ENCODE measurements at regions not wholly inside any gene's neighbourhood (a gene's known extent, or its start where the extent isn't known, plus 50 kb on each side); places are given as distances from the start of the nearest gene placed in this dataset.
"Not testable (repeated sequence)": the region's sequence is repeated elsewhere in the genome, so short reads cannot be mapped to it uniquely, and the experiment has no call there.

DNA sequence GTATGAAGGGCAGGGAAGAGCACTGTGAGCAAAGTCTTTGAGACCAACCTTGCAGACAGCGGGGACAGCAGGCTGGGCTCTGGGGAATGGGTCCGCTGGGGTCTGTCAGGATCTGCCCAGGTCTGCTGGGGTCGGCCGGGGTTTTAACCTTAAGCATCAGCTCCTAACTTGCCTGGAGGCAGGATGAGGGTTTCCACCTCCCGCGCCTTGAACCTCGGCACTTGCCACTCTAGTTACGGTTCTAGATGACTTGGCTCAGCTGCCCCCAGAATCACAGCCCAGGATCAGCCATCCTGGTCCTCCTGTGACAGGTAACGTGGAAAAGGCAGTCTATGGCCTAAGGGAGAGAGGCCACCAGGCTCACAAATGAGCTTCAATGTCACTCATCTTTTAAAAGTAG lies 50.4 kb upstream of the CACUL1 start:
- no peak for DNase-seq

DNA sequence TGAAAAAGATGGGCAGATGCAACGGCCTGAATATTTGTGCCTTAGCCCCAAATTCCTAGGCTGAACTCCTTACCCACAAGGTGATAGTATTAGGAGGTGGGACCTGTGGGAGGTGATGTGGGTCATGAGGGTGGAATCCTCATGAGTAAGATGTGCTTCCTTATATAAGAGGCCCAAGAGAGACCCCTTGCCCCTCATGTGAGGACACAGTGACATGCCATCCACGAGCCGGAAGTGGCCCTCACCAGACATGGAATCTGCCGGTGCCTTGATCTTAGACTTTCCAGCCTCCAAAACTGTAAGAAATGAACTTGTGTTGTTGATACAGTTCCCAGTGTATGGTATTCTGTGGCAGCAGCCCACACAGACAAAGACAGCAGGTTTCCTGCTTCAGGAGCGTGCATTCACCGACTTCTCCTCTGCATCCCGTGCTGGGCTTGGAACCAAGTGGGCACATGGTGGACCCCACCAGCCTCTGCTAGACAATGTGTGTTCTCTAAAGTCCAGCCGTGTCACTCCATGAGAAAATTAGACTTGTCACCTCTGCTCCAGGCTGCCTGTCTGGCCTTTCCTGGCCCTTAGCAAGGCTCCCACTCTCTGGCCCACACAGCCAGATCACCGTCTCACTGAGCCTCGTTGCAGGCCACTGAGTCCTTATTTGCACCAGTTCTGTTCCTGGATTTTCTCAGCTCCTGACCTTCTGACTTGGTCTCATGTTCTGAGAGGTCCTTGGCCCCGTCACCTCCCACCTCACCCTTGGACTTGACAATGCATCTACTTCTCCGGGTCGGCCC lies 52.9 kb upstream of the CACUL1 start:
- no peak for DNase-seq

DNA sequence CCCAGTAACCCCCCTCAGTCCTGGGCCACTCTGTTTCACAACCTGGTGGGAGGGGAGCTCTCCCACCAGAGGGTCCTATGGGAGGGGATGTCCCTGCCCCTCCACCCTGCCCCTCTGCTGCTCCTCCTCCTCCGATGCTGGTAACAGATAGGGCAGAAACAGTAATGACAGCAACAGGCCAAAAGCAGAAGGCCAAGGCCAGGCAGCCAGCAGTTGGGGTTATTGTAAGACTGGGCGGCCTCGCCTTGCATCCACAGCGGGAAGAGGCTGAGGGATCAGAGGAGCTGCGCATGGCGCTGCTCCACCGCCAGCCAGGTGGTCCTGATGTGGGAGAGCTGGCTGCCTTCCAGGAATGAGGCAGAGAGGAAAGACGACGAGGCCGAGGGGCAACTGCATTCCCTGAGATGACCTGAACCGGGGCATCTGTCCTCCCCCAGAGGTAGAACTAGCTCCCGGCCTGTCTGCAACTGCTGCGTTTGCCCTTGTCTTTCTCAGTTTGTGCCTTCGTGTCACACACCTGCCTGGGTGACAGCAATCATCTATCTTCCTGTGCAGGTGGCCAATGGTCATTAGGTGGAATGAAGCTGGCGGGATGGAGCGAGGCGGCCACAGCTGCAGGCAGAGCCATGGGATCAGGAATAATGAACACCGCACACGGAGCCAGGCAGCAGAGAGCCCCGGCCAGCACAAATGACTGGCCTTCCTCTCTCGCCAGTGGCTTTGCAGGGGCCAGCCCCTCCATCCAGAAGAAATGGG lies 54.0 kb upstream of the CACUL1 start:
- no peak for DNase-seq

DNA sequence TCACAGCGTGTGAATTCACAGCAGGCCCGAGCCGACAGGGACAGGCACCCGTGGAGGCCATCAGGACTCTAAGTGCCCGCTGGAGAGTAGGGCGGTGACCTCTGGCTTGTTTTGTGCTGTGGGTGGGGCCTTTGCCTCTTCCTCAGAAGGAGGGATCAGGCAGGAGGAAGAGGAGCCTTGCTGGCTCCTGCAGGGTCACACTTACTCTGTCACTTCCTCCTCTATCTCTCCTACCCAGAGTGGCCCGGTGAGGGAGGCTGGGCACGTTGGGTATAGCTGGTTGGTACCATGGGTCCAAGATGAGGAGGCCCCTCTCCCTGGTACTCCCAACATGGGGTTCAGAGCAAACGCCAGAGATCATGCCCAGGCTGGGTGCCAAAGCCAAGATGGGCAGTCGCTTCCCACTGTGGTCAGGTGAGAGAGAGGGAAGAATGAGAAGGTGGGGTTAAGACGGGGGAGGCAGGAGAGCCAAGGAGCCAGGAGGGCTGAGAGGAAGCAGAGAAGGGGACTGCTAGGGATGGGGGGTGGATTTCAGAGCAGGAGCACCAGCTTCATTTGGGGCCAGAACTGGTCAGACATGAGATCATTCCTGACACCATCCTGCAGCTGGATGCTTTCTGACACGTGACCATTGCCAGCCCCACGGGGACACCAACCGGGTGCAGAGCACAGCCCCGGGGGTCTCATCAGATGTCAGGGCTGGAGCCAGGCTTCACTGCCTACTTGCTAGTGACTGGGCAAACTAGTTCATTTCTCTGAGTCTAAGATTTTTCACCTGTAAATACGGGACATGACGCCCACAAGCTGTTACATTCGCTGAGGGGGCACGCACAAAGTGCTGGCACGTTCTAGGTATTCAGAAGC lies 54.8 kb upstream of the CACUL1 start:
- no peak for DNase-seq

DNA sequence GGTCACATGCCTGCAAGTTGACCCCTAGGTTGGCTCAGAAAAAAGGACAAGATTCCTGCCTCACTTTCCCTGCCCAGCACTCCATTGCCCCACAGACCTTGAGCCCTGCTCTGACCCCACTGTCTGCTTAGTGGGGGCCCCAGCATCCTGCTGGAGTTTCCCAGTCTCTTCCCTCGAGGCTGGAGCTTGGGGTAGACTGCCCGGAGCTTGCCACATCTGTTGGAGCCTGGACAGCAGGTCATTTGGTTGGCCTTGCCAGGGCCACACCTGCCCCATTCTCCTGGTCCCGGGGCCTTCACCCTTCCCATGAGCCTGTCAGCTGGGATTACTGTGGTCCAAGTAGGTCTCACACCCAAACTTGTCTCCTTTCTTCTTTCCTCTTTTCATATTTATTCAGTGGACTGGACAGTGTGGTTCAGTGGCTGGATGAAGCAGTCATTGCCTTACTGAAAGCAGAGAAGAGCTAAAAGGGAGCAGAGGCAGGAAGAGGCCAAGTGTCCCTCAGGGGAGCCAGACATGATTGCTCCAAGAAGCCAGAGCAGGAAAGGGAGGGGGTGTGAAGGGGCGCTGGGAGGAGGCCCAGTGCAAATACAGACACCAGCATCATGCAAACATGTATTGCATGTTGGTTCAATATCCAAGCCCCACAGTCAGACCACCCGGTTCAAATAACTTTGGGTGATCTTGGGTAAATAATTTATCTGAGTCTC lies 56.2 kb upstream of the CACUL1 start:
- no peak for DNase-seq

DNA sequence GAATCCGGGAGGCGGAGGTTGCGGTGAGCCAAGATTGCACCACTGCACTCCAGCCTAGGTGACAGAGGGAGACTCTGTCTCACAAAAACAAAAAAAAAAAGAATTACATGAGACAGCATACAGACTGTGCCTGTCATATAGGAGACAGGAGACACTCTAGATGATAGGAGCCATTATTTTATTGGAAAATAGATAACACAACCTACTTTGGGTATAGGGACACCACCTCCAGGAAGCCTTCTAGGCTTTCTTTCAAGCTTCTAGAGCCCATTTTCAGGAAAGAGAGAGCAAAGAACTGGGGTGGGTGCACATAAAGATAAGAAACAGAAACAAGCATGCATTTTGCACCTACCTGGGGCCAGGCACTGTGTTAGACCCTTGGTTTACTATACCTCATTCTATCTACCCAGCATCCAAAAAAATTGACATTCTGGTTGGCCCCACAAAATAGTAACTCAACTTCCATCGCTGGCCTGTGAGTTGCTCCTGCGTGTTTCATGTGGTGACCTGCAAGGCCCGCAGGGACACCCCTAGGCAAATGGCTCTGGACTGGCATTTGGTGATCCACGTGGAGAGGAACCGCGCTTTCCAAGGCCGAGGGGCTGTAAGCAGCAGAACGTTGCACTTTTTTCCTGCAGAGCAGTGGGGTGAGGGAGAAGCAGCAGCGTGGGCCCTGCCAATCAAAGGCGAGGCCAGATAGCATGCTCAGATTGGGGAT lies 57.1 kb upstream of the CACUL1 start:
- no peak for DNase-seq

DNA sequence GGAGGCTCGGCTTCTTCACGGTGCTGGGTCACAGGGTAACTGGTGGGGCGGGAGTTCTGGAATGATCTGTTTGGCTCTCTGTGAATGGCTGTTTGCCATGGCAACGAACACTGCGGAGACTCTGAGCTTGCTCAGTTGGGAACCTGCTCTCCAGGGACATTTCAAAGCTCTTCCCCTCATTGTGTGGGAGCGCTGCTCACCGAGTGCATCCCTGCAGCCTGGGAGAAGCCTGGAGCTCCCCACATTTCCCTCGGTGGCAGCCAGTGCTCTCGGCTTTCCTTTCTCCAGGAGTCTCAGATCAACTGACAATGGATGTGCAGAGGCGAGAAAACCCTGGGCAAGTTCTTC lies 57.6 kb upstream of the CACUL1 start:
- DNase-seq: no peak

DNA sequence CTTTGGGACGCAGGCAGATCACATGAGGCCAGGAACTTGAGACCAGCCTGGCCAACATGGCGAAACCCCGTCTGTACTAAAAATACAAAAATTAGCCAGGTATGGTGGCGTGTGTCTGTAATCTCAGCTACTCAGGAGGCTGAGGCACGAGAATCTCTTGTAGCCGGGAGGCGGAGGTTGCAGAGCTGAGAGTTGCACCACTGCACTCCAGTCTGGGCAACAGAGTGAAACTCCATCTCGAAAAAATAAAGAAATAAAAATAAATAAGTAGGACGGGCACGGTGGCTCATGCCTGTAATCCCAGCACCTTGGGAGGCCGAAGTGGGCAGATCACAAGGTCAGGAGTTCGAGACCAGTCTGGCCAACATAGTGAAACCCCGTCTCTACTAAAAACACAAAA lies 58.2 kb upstream of the CACUL1 start:
- DNase-seq: not testable (repeated sequence)

DNA sequence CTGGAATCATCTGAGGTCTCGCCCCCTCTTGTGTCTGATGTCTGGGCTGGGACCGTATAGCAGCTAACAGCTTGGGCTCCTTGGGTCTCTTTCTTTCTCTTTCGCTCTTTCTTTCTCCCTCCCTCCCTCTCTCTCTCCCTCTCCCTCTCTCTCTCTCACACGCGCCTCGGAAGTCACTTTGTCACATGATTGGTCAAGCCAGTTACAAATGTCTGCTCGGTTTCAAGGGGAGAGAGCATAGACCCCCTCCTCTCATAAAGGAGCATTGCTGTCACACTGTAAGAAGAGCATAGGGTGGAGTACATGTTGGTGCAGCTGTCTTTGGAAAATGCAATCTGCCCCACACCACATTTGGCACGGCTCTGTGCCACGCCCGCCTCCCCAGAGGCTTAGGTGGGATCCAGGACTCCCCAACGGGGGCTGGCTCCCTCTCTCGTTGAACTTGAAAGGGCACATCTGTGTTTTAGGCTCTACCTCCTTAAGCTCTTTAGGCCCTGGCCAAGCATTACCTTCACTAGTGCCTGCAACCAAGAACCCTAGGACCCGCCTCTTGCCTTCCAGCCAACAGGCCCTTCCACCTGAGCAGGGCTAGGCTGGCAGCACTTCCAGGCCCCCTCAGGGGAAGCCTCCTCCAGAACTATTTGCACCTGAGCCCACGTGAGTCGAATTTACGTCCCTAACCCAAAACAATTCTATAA lies 61.9 kb upstream of the CACUL1 start:
- DNase-seq: no peak

DNA sequence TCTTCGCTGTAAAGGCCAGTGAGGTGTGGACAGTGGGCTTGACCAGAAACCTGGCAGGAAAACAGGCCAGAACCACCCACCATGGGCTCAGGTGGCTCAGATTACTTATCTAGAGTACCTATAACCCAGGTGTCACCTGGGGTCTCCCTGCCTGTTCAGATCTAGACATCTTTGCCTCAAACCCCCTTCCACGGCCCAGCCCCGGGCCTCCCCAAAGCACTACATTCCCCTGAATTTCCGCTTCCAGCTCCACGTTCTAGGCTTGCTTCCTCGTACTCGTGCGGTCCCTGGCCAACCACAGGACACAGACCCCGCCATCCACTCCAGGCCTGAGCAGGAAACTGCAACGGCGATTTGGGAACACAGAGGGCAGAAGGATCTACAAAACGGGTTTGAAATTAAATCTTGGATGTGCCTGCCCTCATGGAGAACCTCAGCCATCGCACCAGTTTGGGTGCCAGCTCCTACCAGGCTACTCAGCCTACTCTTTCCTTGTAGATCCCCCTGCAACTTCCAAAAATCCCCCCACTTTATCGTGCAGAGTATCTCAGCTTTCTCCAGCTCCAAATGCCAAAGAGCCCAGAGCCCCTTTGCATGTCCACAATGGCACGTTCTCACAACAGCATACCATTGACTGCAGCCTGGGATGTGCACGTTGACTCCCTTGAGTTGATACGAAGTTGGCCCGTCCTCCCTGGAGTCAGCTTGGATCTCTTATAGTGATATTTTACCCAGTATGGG lies 62.7 kb upstream of the CACUL1 start:
- DNase-seq: no peak

DNA sequence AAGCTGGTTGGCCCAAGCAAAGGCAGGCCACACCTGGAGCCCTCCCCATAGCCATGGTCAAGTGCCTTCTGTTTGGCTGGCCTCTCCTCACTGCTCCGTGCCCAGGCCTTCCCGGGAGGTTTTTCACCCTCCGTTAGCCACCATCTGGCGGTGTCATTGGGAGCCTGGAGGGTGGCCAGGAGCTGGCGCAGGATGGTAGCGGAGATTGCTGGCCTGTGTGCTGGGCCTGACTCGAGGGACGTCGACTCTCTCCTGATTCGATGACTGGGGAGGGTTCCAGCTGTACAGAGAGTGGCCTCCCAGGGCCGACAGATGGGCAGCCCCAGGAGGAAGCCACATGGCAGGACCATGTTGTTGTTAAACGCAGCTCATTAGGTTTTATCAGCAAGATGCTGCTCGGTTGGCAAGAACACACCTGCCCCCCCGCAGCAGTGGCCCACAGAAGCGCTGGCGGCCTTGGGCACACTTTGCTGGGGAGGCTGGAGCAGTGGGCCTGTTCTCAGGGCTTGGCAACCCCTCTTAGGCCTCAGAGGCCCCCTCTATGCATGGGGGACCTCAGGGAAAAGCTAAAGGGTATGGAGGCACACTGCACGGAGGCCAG lies 64.0 kb upstream of the CACUL1 start:
- DNase-seq: peak; percentile 93 to 96

DNA sequence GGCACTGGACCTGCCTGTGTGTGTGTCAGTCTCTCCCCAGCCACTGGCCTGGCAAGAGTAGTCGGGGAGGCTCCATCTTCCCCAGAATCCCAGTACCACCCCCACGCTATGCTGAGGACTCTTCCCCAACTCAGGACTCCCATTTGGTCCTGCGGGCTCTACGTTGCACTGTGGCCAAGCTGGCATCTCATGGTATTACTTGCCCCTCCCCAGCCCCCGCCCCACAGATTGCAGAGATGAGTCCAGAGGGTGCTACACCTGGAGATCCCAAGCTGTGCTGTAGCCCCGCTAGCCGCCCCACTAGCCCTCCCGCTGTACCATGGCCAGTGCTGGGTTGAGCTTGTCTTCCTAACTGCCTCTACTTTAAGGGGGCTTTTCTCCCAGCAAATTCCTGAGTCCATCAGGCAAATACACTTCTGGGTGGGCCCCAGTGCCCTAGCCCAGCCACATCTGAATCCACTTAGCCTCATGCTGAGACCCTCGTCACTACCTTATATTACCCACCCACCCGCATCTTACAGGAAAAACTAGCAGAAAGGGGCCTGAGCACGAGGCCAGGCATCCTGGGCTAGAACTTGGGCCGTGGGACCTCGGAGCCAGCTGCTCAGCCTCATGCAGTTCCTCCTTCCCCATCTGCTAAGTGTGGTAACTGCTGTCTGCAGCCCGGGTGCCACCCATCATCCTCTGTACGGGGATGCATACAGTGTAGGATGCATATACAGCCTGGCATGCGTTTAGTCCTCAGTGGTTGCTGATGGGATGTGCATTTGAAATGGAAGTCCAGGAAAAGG lies 65.8 kb upstream of the CACUL1 start:
- no peak for DNase-seq

DNA sequence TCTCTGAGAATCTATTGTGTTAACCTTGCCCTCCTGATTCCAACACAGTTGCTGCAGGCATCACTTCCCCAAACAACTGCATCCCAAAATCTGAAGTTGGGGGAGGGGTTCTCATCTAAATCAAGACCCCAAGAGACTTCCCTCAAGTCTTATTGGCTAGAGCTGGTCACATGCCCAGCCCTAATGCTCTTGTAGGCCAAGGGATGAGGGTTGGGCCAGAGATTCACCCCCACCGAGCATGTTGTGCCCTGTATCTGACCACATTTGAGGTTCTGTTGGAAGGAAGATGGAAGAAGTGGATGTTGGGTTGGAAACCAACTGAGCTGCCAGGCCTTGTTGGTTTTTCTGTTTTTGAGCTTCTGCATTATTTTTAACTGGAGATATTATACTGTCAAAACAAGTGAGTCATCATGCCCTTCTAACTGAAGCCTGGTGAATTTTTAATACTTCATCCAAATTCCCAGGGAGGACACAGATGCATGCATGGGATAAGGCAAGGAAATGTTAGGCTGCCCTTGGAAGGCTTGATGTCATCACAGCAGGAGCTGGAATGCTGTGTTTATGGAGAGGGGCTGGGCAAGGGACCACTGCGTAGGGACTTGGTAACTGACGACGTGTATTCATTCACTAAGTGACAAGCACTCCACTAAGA lies 68.6 kb upstream of the CACUL1 start:
- DNase-seq: peak in 1 of 2 experiments; percentile 58

DNA sequence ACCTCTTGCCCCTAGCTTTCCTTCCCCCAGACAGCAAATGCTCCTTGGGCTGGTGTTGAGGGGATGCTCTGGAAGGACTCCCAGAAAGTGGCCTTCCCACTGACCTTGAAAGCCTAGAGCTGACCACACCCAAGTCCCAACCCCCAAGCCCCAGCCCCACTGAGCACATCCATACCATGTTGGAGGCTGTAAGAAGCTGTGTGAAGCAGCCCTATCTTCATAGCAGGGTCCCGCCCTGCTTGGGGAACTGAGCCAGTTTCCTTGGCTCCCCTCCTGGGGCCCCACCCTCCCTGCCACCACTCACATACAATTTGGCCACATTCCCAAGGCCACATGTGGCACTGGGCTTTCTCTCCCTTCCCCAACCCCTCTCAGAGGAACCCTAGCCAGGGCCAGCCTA lies 72.3 kb upstream of the CACUL1 start:
- peak in 1 of 2 experiments; percentile 72 for DNase-seq

DNA sequence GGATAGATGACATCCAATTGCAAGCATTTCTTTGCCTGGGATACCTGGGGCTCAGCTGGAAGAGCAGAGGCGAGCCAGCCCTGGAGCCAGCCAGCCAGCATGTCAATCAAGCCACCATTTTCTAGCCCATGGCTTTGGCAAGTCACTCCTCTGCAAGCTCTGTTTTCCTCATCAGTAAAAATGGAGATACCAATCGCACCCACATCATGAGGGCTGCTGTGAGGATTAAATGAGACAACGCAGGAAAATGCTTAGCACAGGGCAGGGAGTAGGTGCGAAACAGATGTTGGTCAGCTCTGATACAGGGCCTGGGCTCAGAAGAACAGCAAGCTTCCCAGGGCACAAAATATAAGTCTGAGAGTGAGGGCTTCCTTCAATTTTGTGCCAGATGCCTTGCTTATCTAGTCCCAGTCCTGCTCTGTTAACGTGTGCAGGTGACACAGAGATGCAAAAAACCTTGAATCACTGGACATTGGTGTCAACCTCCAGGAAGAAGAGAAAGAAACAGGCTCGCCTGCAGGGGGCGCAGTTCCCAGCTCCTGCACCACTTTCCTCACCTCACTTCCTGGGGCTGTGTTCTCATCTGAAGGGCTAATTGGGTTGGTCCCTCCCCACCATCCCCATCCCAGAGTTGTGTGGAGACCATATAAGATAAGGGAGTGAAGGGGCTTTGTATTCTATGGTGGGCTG lies 72.8 kb upstream of the CACUL1 start:
- DNase-seq: no peak

DNA sequence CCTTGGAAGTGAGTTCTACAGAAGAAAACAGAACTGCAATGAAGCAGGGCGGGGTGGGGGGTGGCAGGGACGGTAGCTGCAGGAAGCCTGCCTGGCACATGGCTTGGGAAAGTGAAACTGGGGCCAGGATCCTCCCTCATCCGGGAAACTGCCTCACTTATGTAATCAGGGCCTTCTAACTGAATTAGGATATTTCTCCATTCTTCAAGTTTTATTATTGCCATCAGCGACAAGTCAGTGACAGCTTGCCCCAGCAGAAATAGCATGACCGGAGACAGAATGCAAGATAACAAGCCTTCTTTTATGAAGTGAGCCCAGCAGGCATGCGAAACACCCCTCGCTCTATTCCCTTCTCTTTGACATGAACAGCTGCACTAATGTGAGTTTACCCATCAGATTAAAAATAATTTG lies 77.5 kb upstream of the CACUL1 start:
- DNase-seq: peak in 1 of 2 experiments; percentile 40

DNA sequence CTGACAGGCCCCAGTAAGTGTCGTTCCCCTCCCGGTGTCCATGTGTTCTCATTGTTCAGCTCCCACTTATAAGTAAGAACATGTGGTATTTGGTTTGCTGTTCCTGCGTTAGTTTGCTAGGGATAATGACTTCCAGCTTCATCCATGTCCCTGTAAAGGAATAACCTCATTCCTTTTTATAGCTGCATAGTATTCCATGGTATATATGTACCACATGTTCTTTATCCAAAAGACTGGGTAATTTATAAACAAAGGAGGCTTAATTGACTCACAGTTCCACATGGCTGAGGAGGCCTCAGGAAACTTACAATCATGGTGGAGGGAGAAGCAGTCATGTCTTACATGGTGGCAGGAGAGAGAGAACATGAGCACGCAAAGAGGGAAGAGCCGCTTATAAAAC lies 79.6 kb upstream of the CACUL1 start:
- DNase-seq: not testable (repeated sequence)

DNA sequence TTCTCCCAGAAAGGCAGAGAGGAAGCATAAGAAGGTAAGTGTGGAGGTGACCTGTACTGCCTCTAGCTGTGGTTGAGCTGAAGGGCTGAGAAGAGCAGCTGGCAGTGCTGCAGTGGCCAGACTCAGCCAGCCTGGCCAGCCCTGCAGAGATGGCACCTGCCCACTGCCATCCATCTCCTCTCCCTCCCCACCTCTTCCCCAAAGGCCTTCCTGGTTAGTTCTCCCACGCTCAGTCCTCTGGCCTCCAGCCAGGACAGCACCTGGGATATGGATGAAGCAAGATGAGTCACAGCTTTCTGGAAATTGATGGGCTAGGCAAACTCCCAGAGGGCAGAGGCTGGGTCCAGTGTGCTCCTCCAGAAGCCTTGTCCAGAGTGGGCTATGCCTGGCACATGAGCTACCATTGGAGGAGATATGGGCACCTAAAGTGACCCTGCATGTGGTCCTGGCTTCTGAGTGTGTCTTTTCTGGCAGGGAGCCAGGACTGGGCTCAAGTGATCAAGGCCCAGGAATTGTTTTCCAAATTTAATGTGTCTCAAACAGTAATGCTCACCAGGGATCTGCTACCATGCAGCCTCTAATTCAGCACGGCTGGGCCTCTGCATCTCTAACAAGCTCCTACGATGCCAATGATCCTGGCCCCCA lies 81.0 kb upstream of the CACUL1 start:
- peak in 1 of 2 experiments; percentile 27 for DNase-seq
